GM18873 (cell line): ENCODE measurements at regions not wholly inside any gene's neighbourhood (a gene's known extent, or its start where the extent isn't known, plus 50 kb on each side); places are given as distances from the start of the nearest gene placed in this dataset.

Source experiments
- ATAC-seq: cut with Tn5 transposase; IDR thresholded peaks from one replicate; pipeline ENCODE4 v1.9.1; 2021; ENCODE audit warnings: mild to moderate bottlenecking, moderate library complexity, moderate number of reproducible peaks; ENCODE audit not compliant: unreplicated experiment, low FRiP score

- ATAC-seq: no peak
Measured at GRCh38 chr5:15220642-15221173, 279.3 kb upstream of the FBXL7 start.

- ATAC-seq: no peak
Measured at GRCh38 chr5:15215056-15215455, 284.9 kb upstream of the FBXL7 start.

- ATAC-seq: no peak
Measured at GRCh38 chr5:15214010-15214409, 286.0 kb upstream of the FBXL7 start.

GRCh38 chr5:15209053-15209762 is 290.8 kb upstream of the FBXL7 start:
- no peak for ATAC-seq

GRCh38 chr5:15206133-15206532 is 293.8 kb upstream of the FBXL7 start:
- ATAC-seq: no peak

GRCh38 chr5:15203376-15203775 is 296.6 kb upstream of the FBXL7 start:
- no peak for ATAC-seq

GRCh38 chr5:15191012-15191411 is 309.0 kb upstream of the FBXL7 start:
- ATAC-seq: no peak

- no peak for ATAC-seq
Measured at GRCh38 chr5:15183520-15183919, 311.9 kb upstream of the ANKH start.

- ATAC-seq: no peak
Measured at GRCh38 chr5:15170173-15170572, 298.6 kb upstream of the ANKH start.

GRCh38 chr5:15168358-15168757 is 296.8 kb upstream of the ANKH start:
- no peak for ATAC-seq

- no peak for ATAC-seq
Measured at GRCh38 chr5:15160091-15160490, 288.5 kb upstream of the ANKH start.

GRCh38 chr5:15159606-15160005 is 288.0 kb upstream of the ANKH start:
- ATAC-seq: no peak

GRCh38 chr5:15142458-15142857 is 270.9 kb upstream of the ANKH start:
- ATAC-seq: no peak

GRCh38 chr5:15137414-15137813 is 265.8 kb upstream of the ANKH start:
- no peak for ATAC-seq

- no peak for ATAC-seq
Measured at GRCh38 chr5:15135661-15136060, 264.1 kb upstream of the ANKH start.

GRCh38 chr5:15133456-15133965 is 261.9 kb upstream of the ANKH start:
- ATAC-seq: no peak

- ATAC-seq: no peak
Measured at GRCh38 chr5:15132816-15133405, 261.3 kb upstream of the ANKH start.

- ATAC-seq: no peak
Measured at GRCh38 chr5:15131909-15132308, 260.3 kb upstream of the ANKH start.

- ATAC-seq: no peak
Measured at GRCh38 chr5:15124871-15125568, 253.4 kb upstream of the ANKH start.

GRCh38 chr5:15124461-15124860 is 252.9 kb upstream of the ANKH start:
- ATAC-seq: no peak

- ATAC-seq: no peak
Measured at GRCh38 chr5:15117688-15118087, 246.1 kb upstream of the ANKH start.
